GM23248 (cell line): ENCODE measurements at regions not wholly inside any gene's neighbourhood (a gene's known extent, or its start where the extent isn't known, plus 50 kb on each side); places are given as distances from the start of the nearest gene placed in this dataset.

Source experiments
- DNase-seq: peaks from one replicate; pipeline ENCODE4 v3.0.0-alpha.2; 2015
- H2AFZ ChIP-seq: fragments of 200-600 bp; sonication (generic); 2 replicates; pipeline ENCODE4 v1.6.1; 2016; ENCODE audit warnings: antibody characterized with exemption
- H3F3A ChIP-seq: fragments of 200-600 bp; sonication (generic); 2 replicates; pipeline ENCODE4 v1.6.1; 2016; ENCODE audit warnings: mild to moderate bottlenecking, antibody characterized with exemption, mixed run types; ENCODE audit not compliant: insufficient read depth
- H3K27ac ChIP-seq: fragments of 200-600 bp; sonication (generic); 2 replicates; pipeline ENCODE4 v1.5.1; 2016; ENCODE audit warnings: mild to moderate bottlenecking
- H3K27me3 ChIP-seq: fragments of 200-600 bp; sonication (generic); replicated peaks from 2 replicates; pipeline ENCODE4 v1.6.1; 2016; ENCODE audit warnings: mild to moderate bottlenecking; ENCODE audit not compliant: insufficient read depth
- H3K36me3 ChIP-seq: fragments of 200-600 bp; sonication (generic); 2 replicates; pipeline ENCODE4 v1.6.1; 2016; ENCODE audit warnings: low read depth, mild to moderate bottlenecking
- H3K4me1 ChIP-seq: fragments of 200-600 bp; sonication (generic); 2 replicates; pipeline ENCODE4 v1.6.1; 2016; ENCODE audit warnings: mild to moderate bottlenecking; ENCODE audit not compliant: insufficient read depth
- H3K4me2 ChIP-seq: fragments of 200-600 bp; sonication (generic); one replicate; pipeline ENCODE4 v1.6.1; 2016; ENCODE audit warnings: mild to moderate bottlenecking; ENCODE audit not compliant: unreplicated experiment
- H3K4me3 ChIP-seq: fragments of 200-600 bp; sonication (generic); 2 replicates; pipeline ENCODE4 v1.5.1; 2016; ENCODE audit warnings: mild to moderate bottlenecking
- H3K79me2 ChIP-seq: fragments of 200-600 bp; sonication (generic); 2 replicates; pipeline ENCODE4 v1.6.1; 2016; ENCODE audit warnings: mild to moderate bottlenecking; ENCODE audit not compliant: insufficient read depth
- H3K9ac ChIP-seq: fragments of 200-600 bp; sonication (generic); 2 replicates; pipeline ENCODE4 v1.6.1; 2016; ENCODE audit warnings: mild to moderate bottlenecking
- H3K9me2 ChIP-seq: fragments of 200-600 bp; sonication (generic); 2 replicates; pipeline ENCODE4 v1.6.1; 2016; ENCODE audit warnings: mixed run types, mild to moderate bottlenecking, moderate library complexity; ENCODE audit not compliant: insufficient read depth
- H3K9me3 ChIP-seq: fragments of 200-600 bp; sonication (generic); one replicate; pipeline ENCODE4 v1.6.1; 2017; ENCODE audit warnings: low read depth
- H4K20me1 ChIP-seq: fragments of 200-600 bp; sonication (generic); 2 replicates; pipeline ENCODE4 v1.6.0; 2016; ENCODE audit not compliant: insufficient read depth
- EZH2 ChIP-seq: fragments of 200-600 bp; sonication (generic); IDR thresholded peaks from 2 replicates; pipeline ENCODE4 v1.6.1; 2018; ENCODE audit warnings: antibody characterized with exemption, mild to moderate bottlenecking; ENCODE audit not compliant: insufficient read depth, poor library complexity, severe bottlenecking
- EZH2phosphoT487 ChIP-seq: fragments of 200-600 bp; sonication (generic); IDR thresholded peaks from 2 replicates; pipeline ENCODE4 v1.6.1; 2018; ENCODE audit warnings: antibody characterized with exemption, moderate library complexity, mild to moderate bottlenecking, low read depth; ENCODE audit not compliant: insufficient read depth
- WGBS, 2 experiments: methylation state at CpG; one replicate each; pipeline ENCODE4 v1.1.6; 2015 to 2017; ENCODE audit warnings: low lambda C conversion rate in 2 of 2, low coverage in 1 of 2; ENCODE audit errors: missing lambda C conversion rate in 2 of 2; 5-methylcytosine and 5-hydroxymethylcytosine counted together
- in situ Hi-C: fragments of 300-500 bp; cut with MboI; formaldehyde crosslinking; loops from 2 replicates; pipeline ENCODE4 v1.15.0; 2020

DNA sequence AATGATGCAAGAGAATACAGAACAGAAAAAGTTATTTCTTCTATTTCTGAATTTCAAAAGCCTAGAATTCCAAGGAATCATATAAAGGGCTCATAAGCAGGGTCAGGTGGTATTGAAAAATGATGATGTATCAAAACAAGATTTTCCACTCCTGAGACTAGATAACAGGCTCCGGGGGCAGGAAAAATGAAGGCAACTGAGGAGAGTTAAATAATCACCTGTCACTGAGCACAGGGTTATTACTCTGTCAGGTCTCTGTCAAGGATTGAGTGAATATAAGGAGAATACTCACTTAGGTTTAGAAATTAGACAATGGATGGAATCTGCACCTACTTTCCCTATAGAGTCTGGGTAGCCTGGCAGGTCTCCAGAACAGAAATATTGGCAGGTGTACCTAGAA is 76.1 kb upstream of the KHDRBS2 start:
- no peaks in the 10 kb centered on the region for H3K27me3 ChIP-seq
- no peak overlapping the region for H2AFZ ChIP-seq
- no peak overlapping the region for H3K4me2 ChIP-seq
- H4K20me1 ChIP-seq, result no peaks in the 10 kb centered on the region
- no peaks in the 10 kb centered on the region for H3K79me2 ChIP-seq
- no peaks in the 10 kb centered on the region for H3K36me3 ChIP-seq
- H3K9ac ChIP-seq, result no peak overlapping the region
- no peak overlapping the region for H3K27ac ChIP-seq
- no peaks in the 10 kb centered on the region for H3F3A ChIP-seq
- no peaks in the 10 kb centered on the region for H3K4me1 ChIP-seq
- in situ Hi-C loops, result no loop called here
- TF ChIP-seq EZH2phosphoT487 (no peak), EZH2 (no peak)
- DNase-seq, result no peak
- no peaks in the 10 kb centered on the region for H3K9me2 ChIP-seq
- 54% methylated on average over 1 of the region's 1 CpG for WGBS, 2 experiments
- H3K4me3 ChIP-seq, result no peak overlapping the region
- H3K9me3 ChIP-seq, result no peaks in the 10 kb centered on the region

DNA sequence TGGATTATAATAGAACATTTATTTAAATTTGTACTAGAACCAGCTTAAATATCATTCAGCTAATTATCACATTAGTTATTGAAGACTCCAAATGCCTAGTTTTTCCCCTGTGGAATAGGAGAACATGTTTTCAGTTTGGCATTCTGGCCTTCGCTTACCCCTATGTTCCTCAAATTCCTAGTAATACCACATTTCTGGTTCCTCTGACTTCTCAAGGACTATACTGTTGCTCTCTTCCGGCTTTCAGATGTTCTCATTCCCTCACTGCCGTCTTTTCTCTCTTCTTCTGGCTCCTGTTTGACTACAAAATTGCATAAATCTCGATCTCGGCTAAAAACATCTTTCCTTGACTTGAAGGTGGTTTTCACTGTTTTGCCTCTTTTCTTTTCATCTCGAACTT is 71.8 kb upstream of the KHDRBS2 start:
- DNase-seq, result no peak
- no peak overlapping the region for H3K4me2 ChIP-seq
- in situ Hi-C loops, result no loop called here
- H3F3A ChIP-seq, result no peaks in the 10 kb centered on the region
- no peaks in the 10 kb centered on the region for H3K79me2 ChIP-seq
- H4K20me1 ChIP-seq, result no peaks in the 10 kb centered on the region
- no peaks in the 10 kb centered on the region for H3K27me3 ChIP-seq
- no peaks in the 10 kb centered on the region; the same call in 1 of the 2 replicates for H3K9me2 ChIP-seq
- no peak overlapping the region for H3K27ac ChIP-seq
- H3K9me3 ChIP-seq, result no peaks in the 10 kb centered on the region
- WGBS, 2 experiments, result 27 to 29% methylated on average over 6 of the region's 6 CpGs
- H3K36me3 ChIP-seq, result no peaks in the 10 kb centered on the region
- TF ChIP-seq EZH2, result no peak
- TF ChIP-seq EZH2phosphoT487, result no peak
- H3K4me3 ChIP-seq, result no peak overlapping the region
- no peaks in the 10 kb centered on the region for H3K4me1 ChIP-seq
- H2AFZ ChIP-seq, result no peak overlapping the region
- no peak overlapping the region for H3K9ac ChIP-seq

- Histone ChIP-seq H2AFZ (no peak overlapping the region), H3K9me3 (no peaks in the 10 kb centered on the region), H3K9me2 (no peaks in the 10 kb centered on the region; the same call in 1 of the 2 replicates), H3F3A (no peaks in the 10 kb centered on the region), H3K27me3 (no peaks in the 10 kb centered on the region), H3K27ac (no peak overlapping the region), H4K20me1 (no peaks in the 10 kb centered on the region), H3K4me3 (no peak overlapping the region), H3K4me1 (no peaks in the 10 kb centered on the region), H3K79me2 (no peaks in the 10 kb centered on the region), H3K4me2 (no peak overlapping the region), H3K36me3 (no peaks in the 10 kb centered on the region), H3K9ac (no peak overlapping the region)
- TF ChIP-seq EZH2, result no peak
- TF ChIP-seq EZH2phosphoT487, result no peak
- no peak for DNase-seq
- in situ Hi-C loops, result no loop called here
- 6 to 28% methylated on average over 1 of the region's 1 CpG for WGBS, 2 experiments
Observed at GRCh38 chr6:62354261-62354660, 68.2 kb upstream of the KHDRBS2 start.

DNA sequence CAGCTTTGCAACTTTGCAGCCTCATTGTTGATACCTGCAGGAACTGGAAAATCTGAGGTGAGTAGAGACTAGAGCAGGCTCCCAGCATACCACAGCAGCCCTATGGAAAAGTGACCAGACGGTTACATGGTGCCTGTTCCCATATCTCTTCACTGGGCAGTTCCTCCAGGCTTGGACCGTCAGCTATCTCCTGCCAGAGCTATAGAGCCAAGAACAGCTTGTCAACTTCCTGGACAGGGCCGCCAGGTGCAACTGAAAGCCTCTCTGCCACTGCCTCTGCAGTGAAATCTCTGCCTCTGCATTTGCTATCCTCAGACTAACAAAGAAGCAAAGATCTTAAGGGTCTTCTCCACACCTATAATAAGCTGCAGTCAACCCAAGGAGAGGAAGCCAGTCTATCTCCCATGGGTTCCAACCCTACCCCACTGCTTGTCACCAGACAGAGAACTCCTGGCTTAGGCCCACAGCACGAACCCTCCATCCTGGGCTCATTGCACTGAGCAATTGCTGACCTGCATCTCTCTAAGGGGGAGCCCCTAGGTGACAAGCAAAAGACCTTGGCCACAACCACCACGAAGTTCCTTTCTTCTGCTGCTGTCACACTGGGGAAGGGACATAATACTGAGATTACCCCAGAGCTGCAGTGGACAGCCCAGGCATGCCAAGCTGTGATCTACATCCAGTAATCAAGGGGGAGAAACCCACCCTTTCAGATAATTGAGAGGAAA is 60.1 kb upstream of the KHDRBS2 start:
- no peak overlapping the region for H3K4me3 ChIP-seq
- H3K36me3 ChIP-seq, result no peaks in the 10 kb centered on the region
- DNase-seq, result no peak
- no peaks in the 10 kb centered on the region for H3F3A ChIP-seq
- H3K4me1 ChIP-seq, result no peaks in the 10 kb centered on the region
- H3K79me2 ChIP-seq, result no peaks in the 10 kb centered on the region
- TF ChIP-seq EZH2 (no peak), EZH2phosphoT487 (no peak)
- in situ Hi-C loops, result no loop called here
- H3K9me2 ChIP-seq, result no peaks in the 10 kb centered on the region
- H3K27ac ChIP-seq, result no peak overlapping the region
- H2AFZ ChIP-seq, result no peak overlapping the region
- no peaks in the 10 kb centered on the region for H3K9me3 ChIP-seq
- no peaks in the 10 kb centered on the region for H4K20me1 ChIP-seq
- H3K4me2 ChIP-seq, result no peak overlapping the region
- WGBS, 2 experiments, result 13% methylated on average over 5 of the region's 5 CpGs
- H3K9ac ChIP-seq, result no peak overlapping the region
- no peaks in the 10 kb centered on the region for H3K27me3 ChIP-seq
